PC-9 (cell line): ENCODE measurements at regions not wholly inside any gene's neighbourhood (a gene's known extent, or its start where the extent isn't known, plus 50 kb on each side); places are given as distances from the start of the nearest gene placed in this dataset.

Experiments
- BruUV-seq: library from RNA; stranded (reverse); fragments of 400-500 nt; replicated peaks from 2 replicates; lab custom pipeline; 2021; lab: Mats Ljungman, UMichigan
- CTCF ChIA-PET: fragments of 300-600 bp; sonication (Branson Sonifier 250); formaldehyde crosslinking; loops from one replicate; lab custom pipeline; 2022; ENCODE audit warnings: antibody characterized with exemption; lab: Charles Lee
- POLR2A ChIA-PET: fragments of 300-600 bp; sonication (Branson Sonifier 250); formaldehyde crosslinking; loops from one replicate; lab custom pipeline; 2022; ENCODE audit warnings: antibody characterized with exemption; ENCODE audit not compliant: unreplicated experiment; lab: Charles Lee
- DNase-seq, 2 experiments: peaks; one replicate each; pipeline versions ENCODE4 v3.0.0 to v3.0.0-alpha.2; 2015 to 2022; ENCODE audit warnings: mixed read lengths in 1 of 2
- H2AFZ ChIP-seq: fragments of 200-600 bp; sonication (generic); 2 replicates; pipeline ENCODE4 v1.8.1; 2017; ENCODE audit warnings: antibody characterized with exemption
- H3F3A ChIP-seq: fragments of 200-600 bp; sonication (generic); 2 replicates; pipeline ENCODE4 v1.8.1; 2017; ENCODE audit warnings: antibody characterized with exemption, mild to moderate bottlenecking, low read depth; ENCODE audit not compliant: insufficient read depth
- H3K27ac ChIP-seq: fragments of 200-600 bp; sonication (generic); 2 replicates; pipeline ENCODE4 v1.6.1; 2016; ENCODE audit warnings: mixed run types
- H3K27me3 ChIP-seq: fragments of 200-600 bp; sonication (generic); 2 replicates; pipeline ENCODE4 v1.6.1; 2016; ENCODE audit warnings: low read depth, mixed run types; ENCODE audit not compliant: insufficient read depth
- H3K36me3 ChIP-seq: fragments of 200-600 bp; sonication (generic); 2 replicates; pipeline ENCODE4 v1.6.1; 2016; ENCODE audit warnings: low read depth, mixed run types
- H3K4me1 ChIP-seq: fragments of 200-600 bp; sonication (generic); replicated peaks from 2 replicates; pipeline ENCODE4 v1.6.1; 2016; ENCODE audit warnings: mixed run types; ENCODE audit not compliant: insufficient read depth
- H3K4me2 ChIP-seq: fragments of 200-600 bp; sonication (generic); 2 replicates; pipeline ENCODE4 v1.6.1; 2017; ENCODE audit warnings: mixed run types
- H3K4me3 ChIP-seq: fragments of 200-600 bp; sonication (generic); 2 replicates; pipeline ENCODE4 v1.6.1; 2016; ENCODE audit warnings: mixed run types
- H3K79me2 ChIP-seq: fragments of 200-600 bp; sonication (generic); 2 replicates; pipeline ENCODE4 v1.6.1; 2017; ENCODE audit warnings: low read depth, mixed run types
- H3K9me2 ChIP-seq: fragments of 200-600 bp; sonication (generic); 2 replicates; pipeline ENCODE4 v1.8.1; 2017; ENCODE audit warnings: mild to moderate bottlenecking; ENCODE audit not compliant: insufficient read depth
- H3K9me3 ChIP-seq: fragments of 200-600 bp; sonication (generic); 2 replicates; pipeline ENCODE4 v1.8.1; 2016; ENCODE audit warnings: low read depth; ENCODE audit not compliant: insufficient read depth
- H4K20me1 ChIP-seq: fragments of 200-600 bp; sonication (generic); 2 replicates; pipeline ENCODE4 v1.8.1; 2017; ENCODE audit not compliant: insufficient read depth
- CTCF ChIP-seq: fragments of 200-600 bp; sonication (generic); conservative IDR thresholded peaks from 2 replicates; pipeline ENCODE4 v1.6.1; 2017; ENCODE audit warnings: mixed run types, antibody characterized with exemption, mild to moderate bottlenecking, moderate library complexity
- EZH2 ChIP-seq: fragments of 200-600 bp; sonication (generic); IDR thresholded peaks from 2 replicates; pipeline ENCODE4 v1.8.0; 2017; ENCODE audit warnings: antibody characterized with exemption, low read depth
- intact Hi-C: fragments of 100-400 bp; cut with micrococcal nuclease; formaldehyde crosslinking; loops from one replicate; pipeline ENCODE4 v1.10.0; 2022; ENCODE audit not compliant: unreplicated experiment

GRCh38 chr7:47095946-47096345 lies 486.0 kb downstream of the TNS3 start:
- POLR2A ChIA-PET: no interaction called here
- Histone ChIP-seq H4K20me1 (no peaks in the 10 kb centered on the region), H2AFZ (no peak overlapping the region), H3K4me1 (no peaks in the 10 kb centered on the region), H3K27me3 (no peaks in the 10 kb centered on the region), H3K27ac (no peak overlapping the region), H3K9me3 (no peaks in the 10 kb centered on the region), H3K36me3 (no peaks in the 10 kb centered on the region), H3K4me3 (no peak overlapping the region), H3F3A (no peaks in the 10 kb centered on the region), H3K9me2 (no peaks in the 10 kb centered on the region), H3K4me2 (no peak overlapping the region), H3K79me2 (no peaks in the 10 kb centered on the region)
- TF ChIP-seq EZH2 (no peak), CTCF (no peak)
- DNase-seq: no peak
- no TSS peak for BruUV-seq
- intact Hi-C loops: no loop called here
- CTCF ChIA-PET: no interaction called here

GRCh38 chr7:47094462-47094861 lies 487.4 kb downstream of the TNS3 start:
- no peak for DNase-seq
- Histone ChIP-seq H3K4me2 (no peak overlapping the region), H3K27ac (no peak overlapping the region), H3K9me2 (no peaks in the 10 kb centered on the region), H3K79me2 (no peaks in the 10 kb centered on the region), H2AFZ (no peak overlapping the region), H3K27me3 (no peaks in the 10 kb centered on the region), H3K4me3 (no peak overlapping the region), H3K9me3 (no peaks in the 10 kb centered on the region), H4K20me1 (no peaks in the 10 kb centered on the region), H3K36me3 (no peaks in the 10 kb centered on the region), H3K4me1 (no peaks in the 10 kb centered on the region), H3F3A (no peaks in the 10 kb centered on the region)
- intact Hi-C loops: no loop called here
- ChIA-PET POLR2A (no interaction called here), CTCF (no interaction called here)
- TF ChIP-seq CTCF: no peak
- TF ChIP-seq EZH2: no peak
- BruUV-seq: no TSS peak

- no peak overlapping the region for H3K27ac ChIP-seq
- H4K20me1 ChIP-seq: no peaks in the 10 kb centered on the region
- H3K4me3 ChIP-seq: no peak overlapping the region
- no peaks in the 10 kb centered on the region for H3K4me1 ChIP-seq
- intact Hi-C loops: no loop called here
- H3K4me2 ChIP-seq: no peak overlapping the region
- ChIA-PET CTCF (interaction anchor here (0.6 kb wide), 1 partner anchor 1207 kb away, joined by 3 read pairs; no protein-coding TSS in a partner anchor), POLR2A (no interaction called here)
- no peaks in the 10 kb centered on the region for H3K27me3 ChIP-seq
- no peak for DNase-seq
- no peaks in the 10 kb centered on the region for H3K9me2 ChIP-seq
- BruUV-seq: no TSS peak
- H3K79me2 ChIP-seq: no peaks in the 10 kb centered on the region
- H2AFZ ChIP-seq: no peak overlapping the region
- TF ChIP-seq EZH2 (no peak), CTCF (no peak)
- H3K9me3 ChIP-seq: no peaks in the 10 kb centered on the region
- no peaks in the 10 kb centered on the region for H3K36me3 ChIP-seq
- H3F3A ChIP-seq: no peaks in the 10 kb centered on the region
Measured at GRCh38 chr7:47093320-47094234, 488.3 kb downstream of the TNS3 start.
